Right lobe of liver (tissue), 6 donors: ENCODE measurements at regions not wholly inside any gene's neighbourhood (a gene's known extent, or its start where the extent isn't known, plus 50 kb on each side); places are given as distances from the start of the nearest gene placed in this dataset.

Experiments
- ATAC-seq, 4 donors: fragments of 200-7000 bp; cut with Tn5 transposase; one replicate each; pipeline ENCODE4 v1.9.1; 2020; ENCODE audit warnings: mild to moderate bottlenecking in 4 of 4, moderate library complexity in 4 of 4
- DNase-seq, 3 donors: peaks; one replicate each; pipeline ENCODE4 v3.0.0-alpha.2; 2020
- H3K27ac ChIP-seq, 3 donors: fragments of 200-600 bp; one replicate each; pipeline ENCODE4 v1.8.0; 2022
- H3K27me3 ChIP-seq, 2 donors: fragments of 200-600 bp; one replicate each; pipeline ENCODE4 v1.8.0; 2022
- H3K36me3 ChIP-seq, 4 donors: fragments of 200-600 bp; sonication (generic) in 1 of 4; one replicate each; pipeline versions ENCODE4 v1.5.1 to v1.8.0; 2017 to 2022; ENCODE audit warnings: control low read depth in 1 of 4
- H3K4me1 ChIP-seq, 4 donors: fragments of 200-600 bp; sonication (generic) in 1 of 4; one replicate each; pipeline versions ENCODE4 v1.5.1 to v1.8.0; 2017 to 2022; ENCODE audit warnings: control low read depth in 1 of 4
- H3K4me3 ChIP-seq, 3 donors: fragments of 200-600 bp; one replicate each; pipeline ENCODE4 v1.8.0; 2022
- H3K9me3 ChIP-seq, 4 donors: fragments of 200-600 bp; sonication (generic) in 1 of 4; one replicate each; pipeline versions ENCODE4 v1.5.1 to v1.8.0; 2017 to 2022; ENCODE audit warnings: control low read depth in 1 of 4
- CTCF ChIP-seq, 4 donors: fragments of 200-600 bp in 3 of 4; fragments of 450-650 bp in 1 of 4; IDR thresholded peaks; one replicate each; pipeline versions ENCODE4 v1.5.1 to v1.8.0; 2016 to 2022; ENCODE audit warnings: antibody characterized with exemption in 4 of 4, mild to moderate bottlenecking in 2 of 4
- POLR2A ChIP-seq: fragments of 450-650 bp; IDR thresholded peaks from one replicate; pipeline ENCODE4 v1.6.1; 2017; ENCODE audit warnings: antibody characterized with exemption, mild to moderate bottlenecking
- WGBS: methylation state at CpG from one replicate; pipeline ENCODE4 v1.1.6; 2018; ENCODE audit warnings: low coverage, low lambda C conversion rate; ENCODE audit not compliant: insufficient coverage; ENCODE audit errors: missing lambda C conversion rate; 5-methylcytosine and 5-hydroxymethylcytosine counted together
- intact Hi-C, 2 donors: fragments of 100-400 bp; cut with DNase I; formaldehyde crosslinking; loops; one replicate each; pipeline versions ENCODE4 v1.11.2 to v1.14.1; 2022
- donor health status: DM: no; HTN: yes; CAD: no.
- donor health status: DM: no; HTN: no; CAD: no.
- donor health status: DM: no; HTN: no; CAD: no.
- donor health status: DM: no; HTN: yes; CAD: no.
- donor health status: DM: no; HTN: yes; CAD: no.

- Histone ChIP-seq H3K36me3 (no peaks in the 10 kb centered on the region), H3K27me3 (no peaks in the 10 kb centered on the region), H3K4me3 (no peak overlapping the region), H3K9me3 (no peaks in the 10 kb centered on the region), H3K4me1 (no peaks in the 10 kb centered on the region), H3K27ac (no peak overlapping the region)
- DNase-seq = no peak
- TF ChIP-seq POLR2A (no peak), CTCF (IDR thresholded peaks at IDR 0.05) (no peak)
- whole genome bisulfite sequencing = 61% methylated on average over 3 of the region's 3 CpGs
- intact Hi-C loops = no loop called here
- ATAC-seq = no peak
Measured at GRCh38 chr2:67564626-67565025, 167.5 kb downstream of the ETAA1 start.

- intact Hi-C loops = no loop called here
- DNase-seq (no peak), ATAC-seq (no peak)
- H3K27ac ChIP-seq = no peak overlapping the region
- no peak overlapping the region for H3K4me3 ChIP-seq
- H3K4me1 ChIP-seq = no peaks in the 10 kb centered on the region
- no peaks in the 10 kb centered on the region for H3K27me3 ChIP-seq
- TF ChIP-seq POLR2A = no peak
- no peak for TF ChIP-seq CTCF (IDR thresholded peaks at IDR 0.05)
- no peaks in the 10 kb centered on the region for H3K36me3 ChIP-seq
- H3K9me3 ChIP-seq = no peaks in the 10 kb centered on the region
Measured at GRCh38 chr2:67565262-67565661, 168.1 kb downstream of the ETAA1 start.

- Histone ChIP-seq H3K27ac (no peak overlapping the region), H3K4me3 (no peak overlapping the region), H3K9me3 (no peaks in the 10 kb centered on the region), H3K36me3 (no peaks in the 10 kb centered on the region), H3K27me3 (no peaks in the 10 kb centered on the region), H3K4me1 (no peaks in the 10 kb centered on the region)
- no peak for DNase-seq
- no peak for TF ChIP-seq POLR2A
- no peak for TF ChIP-seq CTCF (IDR thresholded peaks at IDR 0.05)
- 44% methylated on average over 4 of the region's 6 CpGs for WGBS
- intact Hi-C loops = no loop called here
- ATAC-seq = no peak
Measured at GRCh38 chr2:67565761-67566160, 168.6 kb downstream of the ETAA1 start.

GRCh38 chr2:67566285-67566684 is 169.2 kb downstream of the ETAA1 start:
- Histone ChIP-seq H3K27me3 (no peaks in the 10 kb centered on the region), H3K4me1 (no peaks in the 10 kb centered on the region), H3K36me3 (no peaks in the 10 kb centered on the region), H3K9me3 (no peaks in the 10 kb centered on the region), H3K27ac (no peak overlapping the region), H3K4me3 (no peak overlapping the region)
- no peak for ATAC-seq
- intact Hi-C loops = no loop called here
- DNase-seq = no peak
- TF ChIP-seq POLR2A (no peak), CTCF (IDR thresholded peaks at IDR 0.05) (no peak)

GRCh38 chr2:67566958-67567635 is 170.0 kb downstream of the ETAA1 start:
- ATAC-seq (no peak), DNase-seq (no peak)
- H3K4me1 ChIP-seq = no peaks in the 10 kb centered on the region
- no peaks in the 10 kb centered on the region for H3K27me3 ChIP-seq
- intact Hi-C loops = no loop called here
- no peaks in the 10 kb centered on the region for H3K36me3 ChIP-seq
- no peak overlapping the region for H3K27ac ChIP-seq
- TF ChIP-seq POLR2A (no peak), CTCF (IDR thresholded peaks at IDR 0.05) (no peak)
- WGBS = 44% methylated on average over 5 of the region's 5 CpGs
- no peak overlapping the region for H3K4me3 ChIP-seq
- no peaks in the 10 kb centered on the region for H3K9me3 ChIP-seq
